OCI-LY3 (cell line): ENCODE measurements at regions not wholly inside any gene's neighbourhood (a gene's known extent, or its start where the extent isn't known, plus 50 kb on each side); places are given as distances from the start of the nearest gene placed in this dataset.

ENCODE experiments used
- H2AFZ ChIP-seq: fragments of 200-600, 300-600 bp; shearing (Covaris generic); 2 replicates; pipeline ENCODE4 v1.6.0; 2014; ENCODE audit warnings: antibody characterized with exemption, low read depth, low read length
- H3K27ac ChIP-seq: fragments of 200-600, 300-600 bp; sonication (generic); 2 replicates; pipeline ENCODE4 v1.5.1; 2014; ENCODE audit warnings: mild to moderate bottlenecking, low read length, moderate library complexity, mixed read lengths
- H3K27me3 ChIP-seq: fragments of 200-600, 300-600 bp; sonication (generic); 2 replicates; pipeline ENCODE4 v1.6.1; 2014; ENCODE audit warnings: low read depth, low read length, mixed read lengths
- H3K36me3 ChIP-seq: fragments of 200-600, 300-600 bp; sonication (generic); replicated peaks from 2 replicates; pipeline ENCODE3; 2014; ENCODE audit warnings: low read depth, low read length, mixed read lengths
- H3K4me1 ChIP-seq: fragments of 300-600, 200-600 bp; sonication (generic); 2 replicates; pipeline ENCODE4 v1.6.1; 2014; ENCODE audit warnings: low read length, mixed read lengths
- H3K4me2 ChIP-seq: fragments of 200-600, 300-600 bp; sonication (generic); 2 replicates; pipeline ENCODE4 v1.6.1; 2014; ENCODE audit warnings: low read length, mixed read lengths
- H3K4me3 ChIP-seq: fragments of 300-600, 200-600 bp; sonication (generic); 2 replicates; pipeline ENCODE4 v1.5.1; 2014; ENCODE audit warnings: antibody characterized with exemption, mild to moderate bottlenecking, low read length, moderate library complexity
- H3K79me2 ChIP-seq: fragments of 300-600, 200-600 bp; shearing (Covaris generic); 2 replicates; pipeline ENCODE4 v1.6.1; 2014; ENCODE audit warnings: mild to moderate bottlenecking, low read length, mixed read lengths
- H3K9ac ChIP-seq: fragments of 300-600, 200-600 bp; shearing (Covaris generic); 2 replicates; pipeline ENCODE4 v1.6.0; 2014; ENCODE audit warnings: mild to moderate bottlenecking, low read length, moderate library complexity
- H3K9me3 ChIP-seq: fragments of 200-600, 300-600 bp; shearing (Covaris generic); 2 replicates; pipeline ENCODE4 v1.6.1; 2014; ENCODE audit warnings: low read length, mixed read lengths; ENCODE audit not compliant: insufficient read depth
- H4K20me1 ChIP-seq: fragments of 200-600, 300-600 bp; sonication (generic); 2 replicates; pipeline ENCODE4 v1.6.1; 2016; ENCODE audit warnings: low read length, mixed read lengths; ENCODE audit not compliant: insufficient read depth
- CTCF ChIP-seq: fragments of 200-600, 300-600 bp; sonication (generic); IDR thresholded peaks from 2 replicates; pipeline ENCODE4 v1.5.1; 2014; ENCODE audit warnings: antibody characterized with exemption, low read length, low read depth
- EZH2phosphoT487 ChIP-seq: fragments of 200-600 bp; shearing (Covaris generic); IDR thresholded peaks from 2 replicates; pipeline ENCODE4 v1.6.1; 2018; ENCODE audit warnings: antibody characterized with exemption, mixed run types, low read depth

- TF ChIP-seq EZH2phosphoT487 (no peak), CTCF (peak; percentile 43)
- no peaks in the 10 kb centered on the region for H3K27me3 ChIP-seq
- H2AFZ ChIP-seq = no peak overlapping the region
- H3K4me1 ChIP-seq = no peaks in the 10 kb centered on the region
- no peak overlapping the region for H3K9ac ChIP-seq
- no peaks in the 10 kb centered on the region for H3K36me3 ChIP-seq
- H3K79me2 ChIP-seq = no peaks in the 10 kb centered on the region
- H3K9me3 ChIP-seq = no peaks in the 10 kb centered on the region
- no peak overlapping the region for H3K4me2 ChIP-seq
- no peak overlapping the region for H3K4me3 ChIP-seq
- H4K20me1 ChIP-seq = no peaks in the 10 kb centered on the region
- no peak overlapping the region for H3K27ac ChIP-seq
Measured at GRCh38 chr16:58843675-58844074, 109.6 kb upstream of the GOT2 start.

- Histone ChIP-seq H3K4me3 (no peak overlapping the region), H3K9ac (no peak overlapping the region), H3K4me1 (no peaks in the 10 kb centered on the region), H3K79me2 (no peaks in the 10 kb centered on the region), H3K9me3 (no peaks in the 10 kb centered on the region), H3K36me3 (no peaks in the 10 kb centered on the region), H2AFZ (no peak overlapping the region), H3K27ac (no peak overlapping the region), H4K20me1 (no peaks in the 10 kb centered on the region), H3K27me3 (no peaks in the 10 kb centered on the region), H3K4me2 (no peak overlapping the region)
- TF ChIP-seq EZH2phosphoT487 = no peak
- no peak for TF ChIP-seq CTCF
Measured at GRCh38 chr16:58842746-58843145, 108.6 kb upstream of the GOT2 start.

GRCh38 chr16:58842156-58842555, 108.0 kb upstream of the GOT2 start:
- H3K4me3 ChIP-seq = no peak overlapping the region
- TF ChIP-seq EZH2phosphoT487 (no peak), CTCF (no peak)
- H3K27me3 ChIP-seq = no peaks in the 10 kb centered on the region
- H3K27ac ChIP-seq = no peak overlapping the region
- no peaks in the 10 kb centered on the region for H3K36me3 ChIP-seq
- no peaks in the 10 kb centered on the region for H4K20me1 ChIP-seq
- H3K4me1 ChIP-seq = no peaks in the 10 kb centered on the region
- H3K79me2 ChIP-seq = no peaks in the 10 kb centered on the region
- H3K9me3 ChIP-seq = no peaks in the 10 kb centered on the region
- no peak overlapping the region for H3K4me2 ChIP-seq
- H2AFZ ChIP-seq = no peak overlapping the region
- no peak overlapping the region for H3K9ac ChIP-seq

GRCh38 chr16:58837950-58838349, 103.8 kb upstream of the GOT2 start:
- no peaks in the 10 kb centered on the region for H3K9me3 ChIP-seq
- TF ChIP-seq EZH2phosphoT487 = no peak
- TF ChIP-seq CTCF = no peak
- no peaks in the 10 kb centered on the region for H3K36me3 ChIP-seq
- no peak overlapping the region for H3K4me2 ChIP-seq
- H3K27ac ChIP-seq = no peak overlapping the region
- H3K4me1 ChIP-seq = no peaks in the 10 kb centered on the region
- H4K20me1 ChIP-seq = no peaks in the 10 kb centered on the region
- no peak overlapping the region for H3K9ac ChIP-seq
- H2AFZ ChIP-seq = no peak overlapping the region
- no peaks in the 10 kb centered on the region for H3K79me2 ChIP-seq
- no peaks in the 10 kb centered on the region for H3K27me3 ChIP-seq
- H3K4me3 ChIP-seq = no peak overlapping the region
